ENCODE measurements at regions not wholly inside any gene's neighbourhood (a gene's known extent, or its start where the extent isn't known, plus 50 kb on each side); places are given as distances from the start of the nearest gene placed in this dataset.

DNA sequence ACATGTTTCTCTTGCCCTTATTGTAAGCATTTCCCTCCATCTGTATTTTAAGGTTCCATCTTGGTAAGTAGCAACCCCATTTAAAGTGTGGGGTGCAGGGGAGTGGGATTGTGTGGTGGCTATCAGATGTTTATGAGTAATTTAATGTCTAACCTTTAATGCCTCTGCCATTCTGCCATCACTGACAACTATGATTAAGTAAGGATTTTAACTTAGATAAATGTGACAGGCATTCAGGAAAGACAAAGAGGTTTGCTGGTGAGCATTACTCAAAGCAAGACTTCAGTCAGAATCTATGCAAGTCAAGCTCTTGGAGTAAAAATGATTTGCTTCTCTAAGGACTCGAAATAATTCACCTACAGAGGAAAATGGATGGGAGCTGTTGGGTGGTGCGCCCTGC is 143.0 kb downstream of the NXNL2 start:
- DNase-seq (ENCODE audit: low read depth, low spot score), result no peak
- no peak for TF ChIP-seq CTCF (IDR thresholded peaks at IDR 0.05; ENCODE audit: insufficient read depth, low read length, missing control alignments)
- ChIA-PET CTCF (no interaction called here), POLR2A (no interaction called here)
- H3K4me3 ChIP-seq (ENCODE audit: low read depth, low read length), result no peak overlapping the region

- ChIA-PET CTCF (no interaction called here), POLR2A (no interaction called here)
- no peak overlapping the region for H3K4me3 ChIP-seq (ENCODE audit: low read depth, low read length)
- DNase-seq (ENCODE audit: low read depth, low spot score), result no peak
- no peak for TF ChIP-seq CTCF (IDR thresholded peaks at IDR 0.05; ENCODE audit: insufficient read depth, low read length, missing control alignments)
Observed at GRCh38 chr9:88678431-88678830, 143.5 kb downstream of the NXNL2 start.

GRCh38 chr9:88680041-88680440 is 145.1 kb downstream of the NXNL2 start:
- DNase-seq (ENCODE audit: low read depth, low spot score), result no peak
- ChIA-PET CTCF (no interaction called here), POLR2A (no interaction called here)
- TF ChIP-seq CTCF (IDR thresholded peaks at IDR 0.05; ENCODE audit: insufficient read depth, low read length, missing control alignments), result no peak
- H3K4me3 ChIP-seq (ENCODE audit: low read depth, low read length), result no peak overlapping the region

DNA sequence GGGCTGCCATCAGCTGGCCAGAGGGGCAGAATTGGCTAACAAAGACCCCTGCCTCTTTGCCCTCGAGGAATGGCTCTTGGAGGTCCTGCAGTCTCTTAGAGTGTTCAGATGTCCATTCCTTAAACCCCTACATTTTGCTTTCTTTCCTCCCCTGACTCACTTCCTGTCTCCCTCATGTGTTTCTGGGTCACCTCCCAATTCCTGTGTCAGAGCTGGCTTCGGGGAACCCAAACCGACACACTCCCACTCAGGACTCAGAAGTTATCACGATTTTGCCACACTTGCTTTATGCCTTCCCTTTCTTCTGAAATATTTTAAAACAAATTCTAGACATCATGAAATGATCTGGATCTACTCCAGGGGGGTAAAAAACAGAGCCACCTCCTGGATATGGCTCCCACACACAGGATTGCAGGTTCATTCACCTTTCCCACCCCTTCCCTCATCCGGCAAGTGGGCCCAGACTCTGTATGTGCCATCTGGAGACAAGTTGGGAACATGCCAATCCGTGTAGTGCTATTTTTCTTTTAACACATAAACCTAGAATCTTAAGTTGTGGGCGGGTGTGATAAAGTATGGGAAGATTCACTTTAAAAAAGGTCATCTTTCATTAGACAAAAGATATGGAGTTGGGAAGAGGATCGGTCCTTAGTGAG is 145.7 kb downstream of the NXNL2 start:
- ChIA-PET POLR2A (no interaction called here), CTCF (no interaction called here)
- DNase-seq (ENCODE audit: low read depth, low spot score), result no peak
- TF ChIP-seq CTCF (IDR thresholded peaks at IDR 0.05; ENCODE audit: insufficient read depth, low read length, missing control alignments), result no peak
- no peak overlapping the region for H3K4me3 ChIP-seq (ENCODE audit: low read depth, low read length)

- POLR2A ChIA-PET, result no interaction called here
- DNase-seq (ENCODE audit: low read depth, low spot score), result no peak
- CTCF ChIA-PET, result no interaction called here
- H3K4me3 ChIP-seq (ENCODE audit: low read depth, low read length), result no peak overlapping the region
- TF ChIP-seq CTCF (IDR thresholded peaks at IDR 0.05; ENCODE audit: insufficient read depth, low read length, missing control alignments), result no peak
Observed at GRCh38 chr9:88681434-88681833, 146.5 kb downstream of the NXNL2 start.

DNA sequence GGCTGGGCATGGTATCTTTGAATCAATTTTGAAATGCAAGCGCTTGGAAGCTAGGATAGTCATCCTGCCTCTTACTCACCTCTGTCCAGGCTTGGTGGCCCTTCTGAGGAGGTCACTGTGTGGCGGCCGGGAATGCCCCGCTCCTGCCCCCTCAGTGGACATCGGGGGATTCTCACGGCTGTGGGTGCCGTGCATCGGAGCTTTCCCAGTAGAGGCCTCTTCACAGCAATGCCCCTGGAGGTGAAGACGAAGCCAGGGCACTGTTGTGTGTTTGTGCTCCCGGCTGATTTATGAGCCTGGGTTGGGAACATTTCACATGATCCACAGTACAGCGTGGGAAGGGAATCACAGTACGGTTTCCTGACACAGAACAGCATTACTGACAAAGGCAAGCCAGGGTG is 147.5 kb downstream of the NXNL2 start:
- POLR2A ChIA-PET, result no interaction called here
- TF ChIP-seq CTCF (IDR thresholded peaks at IDR 0.05; ENCODE audit: insufficient read depth, low read length, missing control alignments), result no peak
- CTCF ChIA-PET, result no interaction called here
- no peak overlapping the region for H3K4me3 ChIP-seq (ENCODE audit: low read depth, low read length)
- no peak for DNase-seq (ENCODE audit: low read depth, low spot score)

Data from AG04449 (cell line).